ENCODE measurements at regions not wholly inside any gene's neighbourhood (a gene's known extent, or its start where the extent isn't known, plus 50 kb on each side); places are given as distances from the start of the nearest gene placed in this dataset.

DNA sequence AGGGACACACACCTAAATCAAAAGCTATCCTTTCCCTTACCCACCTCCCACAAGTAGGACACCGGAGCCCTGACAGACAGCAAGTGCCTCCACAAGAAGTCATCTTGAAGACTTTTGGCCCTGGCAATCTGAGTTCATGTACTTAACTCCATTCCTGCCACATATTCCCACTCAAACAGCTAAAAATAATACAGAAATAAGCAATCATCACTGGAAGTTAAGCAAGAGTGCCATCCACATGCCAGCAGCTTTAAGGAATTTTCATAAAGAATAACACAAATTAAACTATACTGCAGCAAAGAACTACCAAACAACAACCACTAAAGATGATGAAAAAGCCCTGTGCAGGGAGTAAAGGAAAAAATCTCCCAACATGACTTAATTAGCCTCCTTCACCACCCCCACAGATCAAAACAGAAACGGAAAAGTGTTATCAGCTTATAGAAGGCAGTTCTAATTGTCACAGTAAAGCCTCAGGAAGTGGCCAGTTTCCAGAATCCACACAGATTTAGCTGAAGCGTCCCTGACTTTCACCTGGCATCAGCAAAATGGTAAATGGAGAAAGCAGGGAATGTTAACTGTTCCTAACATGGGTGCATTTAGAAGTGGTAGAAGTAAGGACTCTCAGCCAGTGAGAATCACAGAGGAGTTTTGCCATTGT lies 343.9 kb downstream of the TBC1D4 start:
- H3K4me3 ChIP-seq (ENCODE audit: control insufficient read depth, low read depth, low read length), result no peak overlapping the region
- TF ChIP-seq, protein P1, sequence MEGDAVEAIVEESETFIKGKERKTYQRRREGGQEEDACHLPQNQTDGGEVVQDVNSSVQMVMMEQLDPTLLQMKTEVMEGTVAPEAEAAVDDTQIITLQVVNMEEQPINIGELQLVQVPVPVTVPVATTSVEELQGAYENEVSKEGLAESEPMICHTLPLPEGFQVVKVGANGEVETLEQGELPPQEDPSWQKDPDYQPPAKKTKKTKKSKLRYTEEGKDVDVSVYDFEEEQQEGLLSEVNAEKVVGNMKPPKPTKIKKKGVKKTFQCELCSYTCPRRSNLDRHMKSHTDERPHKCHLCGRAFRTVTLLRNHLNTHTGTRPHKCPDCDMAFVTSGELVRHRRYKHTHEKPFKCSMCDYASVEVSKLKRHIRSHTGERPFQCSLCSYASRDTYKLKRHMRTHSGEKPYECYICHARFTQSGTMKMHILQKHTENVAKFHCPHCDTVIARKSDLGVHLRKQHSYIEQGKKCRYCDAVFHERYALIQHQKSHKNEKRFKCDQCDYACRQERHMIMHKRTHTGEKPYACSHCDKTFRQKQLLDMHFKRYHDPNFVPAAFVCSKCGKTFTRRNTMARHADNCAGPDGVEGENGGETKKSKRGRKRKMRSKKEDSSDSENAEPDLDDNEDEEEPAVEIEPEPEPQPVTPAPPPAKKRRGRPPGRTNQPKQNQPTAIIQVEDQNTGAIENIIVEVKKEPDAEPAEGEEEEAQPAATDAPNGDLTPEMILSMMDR (conservative IDR thresholded peaks at IDR 0.05; ENCODE audit: control insufficient read depth, insufficient read depth, low read depth, low read length), result no peak
- DNase-seq (ENCODE audit: low read depth), result no peak

DNA sequence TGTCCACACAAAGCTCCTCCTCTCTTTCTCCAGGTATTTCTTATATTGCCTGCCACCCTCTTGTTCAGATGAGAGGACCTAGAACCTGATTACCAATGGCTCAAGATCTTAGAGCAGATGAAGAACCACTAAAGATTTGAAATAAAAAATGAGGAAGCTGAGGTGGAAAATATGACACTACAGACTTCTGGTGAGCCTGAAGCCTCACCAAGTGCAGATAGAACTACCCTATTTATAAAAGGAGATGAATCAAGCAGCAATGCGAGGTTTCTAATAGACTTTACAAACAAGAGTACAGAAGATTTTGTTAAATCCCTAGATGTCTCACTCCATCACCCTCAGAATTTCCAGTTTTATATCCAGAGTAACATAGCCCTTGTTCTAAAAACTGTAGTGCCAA lies 345.8 kb downstream of the TBC1D4 start:
- DNase-seq (ENCODE audit: low read depth), result no peak
- no peak overlapping the region for H3K4me3 ChIP-seq (ENCODE audit: control insufficient read depth, low read depth, low read length)
- TF ChIP-seq, protein P1 (conservative IDR thresholded peaks at IDR 0.05; ENCODE audit: control insufficient read depth, insufficient read depth, low read depth, low read length), result no peak

DNA sequence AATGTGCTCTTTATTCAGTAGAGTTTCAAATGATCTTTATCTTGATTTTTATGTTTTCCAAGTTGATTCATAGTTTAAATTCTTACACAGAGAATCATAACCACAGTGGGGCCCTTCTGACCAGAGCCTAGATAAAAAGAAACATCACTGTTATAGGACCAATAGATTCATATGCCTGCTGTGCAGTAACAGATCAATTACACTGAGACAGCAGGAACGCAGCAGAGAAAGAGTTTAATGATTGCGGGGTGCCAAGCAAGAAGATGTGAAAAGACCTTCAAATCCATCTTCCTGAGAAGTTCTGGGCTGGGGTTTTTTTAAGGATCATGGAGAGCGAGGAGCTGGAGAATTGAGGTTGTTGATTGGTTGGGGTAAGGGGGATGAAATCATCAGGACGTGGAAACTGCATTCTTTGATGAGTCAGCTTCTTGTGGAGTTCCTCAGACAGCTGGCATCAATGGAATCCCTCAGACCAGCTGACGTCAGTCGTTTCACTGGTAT lies 346.6 kb downstream of the TBC1D4 start:
- TF ChIP-seq, protein P1 (conservative IDR thresholded peaks at IDR 0.05; ENCODE audit: control insufficient read depth, insufficient read depth, low read depth, low read length), result no peak
- peak; percentile 96 for DNase-seq (ENCODE audit: low read depth)
- no peak overlapping the region for H3K4me3 ChIP-seq (ENCODE audit: control insufficient read depth, low read depth, low read length)

DNA sequence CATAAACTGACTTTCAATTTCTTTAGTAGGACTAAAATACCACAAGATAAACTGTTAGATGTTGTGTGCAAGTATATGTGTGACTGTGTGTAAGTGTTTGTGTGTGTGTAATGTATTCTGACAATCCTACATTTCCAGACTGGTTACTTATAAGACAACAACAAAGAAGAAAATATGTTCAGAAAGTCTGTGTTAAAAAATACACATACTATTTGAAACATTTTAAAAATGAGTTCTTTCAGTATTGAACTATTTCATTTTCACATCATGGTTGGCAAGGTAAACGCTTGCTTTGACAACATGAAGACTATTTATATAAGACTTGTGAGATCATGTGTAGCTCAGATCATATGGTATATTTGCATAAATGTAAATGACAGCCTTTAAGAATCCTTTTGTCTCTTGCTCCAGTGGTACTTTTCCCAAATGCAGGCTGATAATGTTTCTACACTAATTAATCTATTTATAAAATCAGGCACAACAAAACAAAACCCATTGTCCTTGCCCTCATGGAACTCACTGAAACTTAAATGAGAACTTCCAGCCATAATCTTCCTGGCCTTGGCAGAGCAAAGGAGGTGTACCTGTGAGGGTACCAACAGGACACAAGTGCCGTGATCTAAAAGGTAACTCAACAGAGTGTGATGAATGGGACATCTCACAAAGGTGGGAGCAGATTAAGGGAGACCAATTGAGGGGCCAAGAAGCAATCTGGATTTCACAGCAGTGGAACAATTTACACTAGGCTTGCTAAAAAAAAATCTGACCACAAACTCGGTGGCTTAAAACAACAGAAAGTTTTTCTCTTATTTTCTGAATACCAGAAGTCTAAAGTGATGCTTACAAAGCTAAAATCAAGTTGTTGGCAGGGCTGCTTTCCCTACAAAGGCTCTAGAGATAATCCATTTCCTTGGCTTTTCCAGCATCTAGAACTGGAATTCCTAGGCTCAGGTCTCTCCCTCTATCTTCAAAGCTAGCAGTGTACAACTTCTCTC lies 349.0 kb downstream of the TBC1D4 start:
- no peak overlapping the region for H3K4me3 ChIP-seq (ENCODE audit: control insufficient read depth, low read depth, low read length)
- DNase-seq (ENCODE audit: low read depth), result no peak
- TF ChIP-seq, protein P1 (conservative IDR thresholded peaks at IDR 0.05; ENCODE audit: control insufficient read depth, insufficient read depth, low read depth, low read length), result no peak

DNA sequence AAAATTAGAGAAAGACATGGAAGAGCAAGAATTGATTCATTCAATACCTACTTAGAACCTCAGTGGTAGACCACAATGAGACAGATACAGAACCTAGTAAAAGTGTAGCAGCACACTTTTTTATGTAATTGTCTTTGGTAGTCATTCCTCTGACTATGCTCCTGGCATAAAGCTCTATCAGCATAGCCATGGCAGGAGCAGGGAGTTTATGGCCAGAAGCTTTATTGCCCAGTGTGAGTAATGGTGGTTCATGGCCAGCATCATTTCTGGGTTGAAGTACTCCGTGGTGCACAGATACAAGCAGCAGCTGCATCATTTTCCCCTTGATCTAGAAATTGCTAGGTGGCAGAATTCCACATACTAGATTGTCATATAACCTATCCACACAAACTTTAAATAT lies 352.6 kb downstream of the TBC1D4 start:
- peak; percentile 21 for DNase-seq (ENCODE audit: low read depth)
- TF ChIP-seq, protein P1 (conservative IDR thresholded peaks at IDR 0.05; ENCODE audit: control insufficient read depth, insufficient read depth, low read depth, low read length), result no peak
- H3K4me3 ChIP-seq (ENCODE audit: control insufficient read depth, low read depth, low read length), result no peak overlapping the region

DNA sequence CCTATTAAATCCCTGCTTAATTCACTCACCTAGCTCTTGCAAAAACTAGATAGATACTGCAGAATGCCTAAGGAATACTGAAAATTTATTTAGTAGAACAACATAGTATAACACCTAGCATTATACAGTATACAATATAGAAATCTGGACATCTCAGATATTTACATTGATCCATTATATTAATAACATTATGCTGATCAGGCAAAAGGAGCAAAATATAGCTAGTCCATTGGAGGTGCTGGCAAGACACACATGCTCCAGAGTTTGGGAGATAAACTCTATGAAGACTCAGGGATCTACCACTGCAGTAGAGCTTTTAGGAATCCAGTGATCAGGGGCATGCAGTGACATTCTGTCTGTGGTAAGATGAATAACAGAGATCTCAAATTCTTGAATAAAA lies 357.6 kb downstream of the TBC1D4 start:
- TF ChIP-seq, protein P1 (conservative IDR thresholded peaks at IDR 0.05; ENCODE audit: control insufficient read depth, insufficient read depth, low read depth, low read length), result no peak
- H3K4me3 ChIP-seq (ENCODE audit: control insufficient read depth, low read depth, low read length), result no peak overlapping the region
- no peak for DNase-seq (ENCODE audit: low read depth)
